GM19099 (cell line): ENCODE measurements at regions not wholly inside any gene's neighbourhood (a gene's known extent, or its start where the extent isn't known, plus 50 kb on each side); places are given as distances from the start of the nearest gene placed in this dataset.

Experiments used
- POLR2A ChIP-seq: IDR thresholded peaks from 3 replicates; pipeline ENCODE4 v1.6.1; 2011; ENCODE audit warnings: low read depth; ENCODE audit not compliant: insufficient read length; ENCODE audit errors: extremely low read depth

- TF ChIP-seq POLR2A: no peak
These were observed 52.0 kb upstream of the THY1 start for GRCh38 chr11:119474682-119475596.

DNA sequence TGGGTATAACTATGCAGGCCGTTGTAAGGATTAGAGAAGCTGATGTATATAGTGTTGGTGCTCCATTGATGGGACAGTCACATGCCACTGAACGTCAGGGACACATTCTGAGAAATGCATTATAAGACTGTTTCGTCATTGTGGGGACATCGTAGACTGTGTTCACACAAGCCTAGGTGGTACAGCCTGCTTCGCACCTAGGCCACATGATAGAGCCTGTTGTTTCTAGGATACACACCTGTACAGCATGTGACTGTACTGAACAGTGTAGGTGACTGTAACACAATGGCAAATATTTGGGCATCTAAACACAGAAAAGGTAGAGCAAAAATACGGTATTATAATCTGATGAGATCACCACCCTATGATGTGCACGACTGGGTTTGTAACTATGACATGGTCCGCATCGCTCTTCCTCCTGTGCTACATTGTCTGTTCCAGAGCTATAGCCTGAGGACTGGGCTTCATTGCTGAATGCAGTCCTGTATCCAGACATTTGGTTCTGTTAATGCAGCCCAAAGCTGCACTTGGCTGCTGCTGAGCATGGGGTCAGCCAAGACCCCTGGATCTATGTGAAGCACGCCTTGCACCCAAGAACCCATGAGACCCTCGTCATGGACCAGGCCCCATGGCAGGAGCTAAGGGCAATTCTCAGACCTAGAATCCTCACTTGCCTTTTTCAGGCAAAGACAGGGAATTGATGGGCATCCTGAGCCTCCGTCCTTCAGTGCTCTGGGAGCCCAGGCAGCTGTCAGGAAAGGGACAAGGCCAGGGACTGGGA is 51.1 kb upstream of the THY1 start:
- no peak for TF ChIP-seq POLR2A

GRCh38 chr11:119473226-119473625 is 50.3 kb upstream of the THY1 start:
- TF ChIP-seq POLR2A: no peak

- TF ChIP-seq POLR2A: no peak
These were observed 49.9 kb upstream of the THY1 start for GRCh38 chr11:119472856-119473222.
